Endothelial cell of umbilical vein (primary cell): ENCODE measurements at regions not wholly inside any gene's neighbourhood (a gene's known extent, or its start where the extent isn't known, plus 50 kb on each side); places are given as distances from the start of the nearest gene placed in this dataset.
A peak's percentile ranks its signal among the peaks of the same experiment; 100 is the strongest.

ENCODE experiments used
- BruUV-seq: library from RNA; stranded (reverse); fragments of 400-500 nt; replicated peaks from 2 replicates; lab custom pipeline; 2021; lab: Mats Ljungman, UMichigan
- CTCF ChIA-PET: fragments of 300-600, 350-600 bp; sonication (Branson Sonifier 250); formaldehyde crosslinking; loops from one replicate; lab custom pipeline; 2021; ENCODE audit warnings: antibody characterized with exemption, inconsistent platforms; lab: Charles Lee
- POLR2A ChIA-PET: fragments of 300-600, 350-600 bp; sonication (Branson Sonifier 250); formaldehyde crosslinking; loops from one replicate; lab custom pipeline; 2021; ENCODE audit warnings: antibody characterized with exemption, inconsistent platforms; lab: Charles Lee
- DNase-seq: peaks from one replicate; pipeline ENCODE4 v3.0.0-alpha.2; 2011; ENCODE audit warnings: low read depth, low spot score
- FAIRE-seq: peaks from 2 replicates; lab custom pipeline; 2011; peaks lifted over from hg19 to GRCh38; lab: Jason Lieb, UNC
- H2AFZ ChIP-seq: 2 replicates; pipeline ENCODE4 v1.6.0; 2012; ENCODE audit warnings: low read depth, low read length, control low read depth, inconsistent platforms
- H3K27ac ChIP-seq: 2 replicates; pipeline ENCODE4 v1.5.1; 2011; ENCODE audit warnings: low read depth, mild to moderate bottlenecking, control low read depth, low read length, moderate library complexity; ENCODE audit not compliant: insufficient read depth
- H3K27me3 ChIP-seq, 2 experiments: 2 replicates each; pipeline versions ENCODE4 v1.6.0 to v1.6.1; 2011; ENCODE audit warnings: low read length in 2 of 2, mixed read lengths in 1 of 2; ENCODE audit not compliant: control insufficient read depth in 2 of 2, insufficient read depth in 2 of 2
- H3K36me3 ChIP-seq, 2 experiments: 2 replicates in 1 of 2; 3 replicates in 1 of 2; pipeline ENCODE4 v1.5.1; 2011; ENCODE audit warnings: low read length in 2 of 2, mild to moderate bottlenecking in 1 of 2, moderate library complexity in 1 of 2; ENCODE audit not compliant: control insufficient read depth in 2 of 2, insufficient read depth in 2 of 2; ENCODE audit errors: extremely low read depth in 1 of 2
- H3K4me1 ChIP-seq: 3 replicates; pipeline ENCODE4 v1.5.1; 2011; ENCODE audit warnings: mild to moderate bottlenecking, low read length; ENCODE audit not compliant: control insufficient read depth, insufficient read depth; ENCODE audit errors: extremely low read depth
- H3K4me2 ChIP-seq: 2 replicates; pipeline ENCODE4 v1.6.1; 2011; ENCODE audit warnings: low read length, control low read depth, mixed read lengths; ENCODE audit not compliant: insufficient read depth
- H3K4me3 ChIP-seq, 3 experiments: fragments of 200-600 bp in 1 of 3; sonication (generic), shearing (Covaris generic) in 1 of 3; replicated peaks in 1 of 3; 2 replicates each; pipeline ENCODE4 v1.5.1; 2011 to 2016; ENCODE audit warnings: control low read depth in 3 of 3, low read length in 3 of 3, mild to moderate bottlenecking in 2 of 3, inconsistent platforms in 1 of 3, low read depth in 1 of 3, moderate library complexity in 1 of 3; ENCODE audit not compliant: insufficient read depth in 1 of 3
- H3K79me2 ChIP-seq: 2 replicates; pipeline ENCODE4 v1.6.0; 2012; ENCODE audit warnings: low read length, inconsistent platforms; ENCODE audit not compliant: control insufficient read depth, insufficient read depth
- H3K9ac ChIP-seq: replicated peaks from 2 replicates; pipeline ENCODE3; 2011; ENCODE audit warnings: low read length, control low read depth; ENCODE audit not compliant: insufficient read depth; ENCODE audit errors: extremely low read depth
- H3K9me1 ChIP-seq: replicated peaks from 3 replicates; pipeline ENCODE4 v1.6.0; 2011; ENCODE audit warnings: mild to moderate bottlenecking, low read length; ENCODE audit not compliant: control insufficient read depth, insufficient read depth; ENCODE audit errors: extremely low read depth
- H3K9me3 ChIP-seq: replicated peaks from 2 replicates; pipeline ENCODE4 v1.5.1; 2012; ENCODE audit warnings: low read length, inconsistent platforms; ENCODE audit not compliant: control insufficient read depth, insufficient read depth
- H4K20me1 ChIP-seq: replicated peaks from 2 replicates; pipeline ENCODE3; 2011; ENCODE audit warnings: mild to moderate bottlenecking, low read length; ENCODE audit not compliant: control insufficient read depth, insufficient read depth; ENCODE audit errors: extremely low read depth
- EZH2 ChIP-seq: IDR thresholded peaks from 2 replicates; pipeline ENCODE4 v1.6.1; 2012; ENCODE audit warnings: borderline replicate concordance, low read depth, mild to moderate bottlenecking, moderate library complexity, low read length, inconsistent platforms; ENCODE audit not compliant: severe bottlenecking
- FOS ChIP-seq: IDR thresholded peaks from 2 replicates; pipeline ENCODE4 v1.6.1; 2011; ENCODE audit warnings: mild to moderate bottlenecking, low read length, moderate library complexity, borderline replicate concordance; ENCODE audit not compliant: insufficient read depth
- GATA2 ChIP-seq: IDR thresholded peaks from 2 replicates; pipeline ENCODE4 v1.7.0; 2011; ENCODE audit warnings: low read depth, mild to moderate bottlenecking, moderate library complexity, mixed read lengths, low read length; ENCODE audit not compliant: insufficient read length, insufficient read depth
- JUN ChIP-seq: IDR thresholded peaks from 2 replicates; pipeline ENCODE4 v1.6.1; 2011; ENCODE audit warnings: borderline replicate concordance, low read depth; ENCODE audit not compliant: insufficient read length, insufficient read depth
- MYC ChIP-seq: IDR thresholded peaks from one replicate; pipeline ENCODE4 v1.6.1; 2011; ENCODE audit warnings: mild to moderate bottlenecking, low read depth, low read length
- POLR2A ChIP-seq: IDR thresholded peaks from 2 replicates; pipeline ENCODE4 v1.6.1; 2012; ENCODE audit warnings: low read depth, mild to moderate bottlenecking, control low read depth, low read length
- POLR2AphosphoS5 ChIP-seq: IDR thresholded peaks from 2 replicates; pipeline ENCODE4 v1.6.1; 2012; ENCODE audit warnings: low read depth, mild to moderate bottlenecking, control low read depth, low read length, moderate library complexity; ENCODE audit not compliant: insufficient read depth
- dilution Hi-C: fragments of 300-500 bp; cut with MboI; formaldehyde crosslinking; loops from one replicate; pipeline ENCODE4 v1.15.0; 2019; ENCODE audit warnings: low sequenced_read_pairs; ENCODE audit not compliant: extremely low pct_ligation_motif_present
- intact Hi-C: fragments of 100-400 bp; cut with micrococcal nuclease; formaldehyde crosslinking; loops from one replicate; pipeline ENCODE4 v1.10.0; 2022
- TF ChIP-seq, protein P1 (sequence below), 2 donors: IDR thresholded peaks; 1 replicate in 1 of 2; 2 replicates in 1 of 2; pipeline ENCODE4 v1.5.1; 2011; ENCODE audit warnings: low read length in 2 of 2, mild to moderate bottlenecking in 2 of 2, moderate library complexity in 2 of 2, control low read depth in 1 of 2, inconsistent platforms in 1 of 2, low read depth in 1 of 2; ENCODE audit not compliant: insufficient read depth in 1 of 2; ENCODE audit errors: extremely low read depth in 1 of 2
- TF ChIP-seq, protein P2 (sequence below): IDR thresholded peaks from 2 replicates; pipeline ENCODE4 v1.6.1; 2011; ENCODE audit not compliant: insufficient read depth, insufficient read length

DNA sequence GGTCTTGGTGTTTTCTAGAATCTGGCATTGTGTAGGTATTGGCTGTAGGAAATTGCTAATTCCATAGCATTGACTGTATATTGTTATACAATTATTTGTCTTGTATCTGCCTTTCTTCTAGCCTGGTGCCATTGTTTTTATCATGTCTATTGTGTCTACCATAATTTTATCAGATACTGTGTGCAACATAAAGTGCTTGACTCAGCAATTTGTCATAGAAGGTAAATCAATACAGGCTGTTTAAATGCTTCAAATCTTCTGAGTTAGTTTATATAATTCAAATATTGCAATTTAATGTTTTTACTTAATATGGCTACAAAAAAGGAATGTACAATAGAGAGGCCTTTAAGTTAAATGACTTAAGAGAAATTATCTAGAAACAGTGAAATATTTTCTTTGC is 263.3 kb upstream of the UGT8 start:
- Histone ChIP-seq H3K9me3 (no peaks in the 10 kb centered on the region), H3K27ac (no peak overlapping the region), H3K4me2 (no peak overlapping the region), H3K9me1 (no peaks in the 10 kb centered on the region), H2AFZ (no peak overlapping the region), H4K20me1 (no peaks in the 10 kb centered on the region), H3K9ac (no peak overlapping the region), H3K27me3 (no peaks in the 10 kb centered on the region), H3K36me3 (no peaks in the 10 kb centered on the region), H3K4me1 (no peaks in the 10 kb centered on the region), H3K79me2 (no peaks in the 10 kb centered on the region), H3K4me3 (no peak overlapping the region)
- no TSS peak for BruUV-seq
- TF ChIP-seq, protein P1, sequence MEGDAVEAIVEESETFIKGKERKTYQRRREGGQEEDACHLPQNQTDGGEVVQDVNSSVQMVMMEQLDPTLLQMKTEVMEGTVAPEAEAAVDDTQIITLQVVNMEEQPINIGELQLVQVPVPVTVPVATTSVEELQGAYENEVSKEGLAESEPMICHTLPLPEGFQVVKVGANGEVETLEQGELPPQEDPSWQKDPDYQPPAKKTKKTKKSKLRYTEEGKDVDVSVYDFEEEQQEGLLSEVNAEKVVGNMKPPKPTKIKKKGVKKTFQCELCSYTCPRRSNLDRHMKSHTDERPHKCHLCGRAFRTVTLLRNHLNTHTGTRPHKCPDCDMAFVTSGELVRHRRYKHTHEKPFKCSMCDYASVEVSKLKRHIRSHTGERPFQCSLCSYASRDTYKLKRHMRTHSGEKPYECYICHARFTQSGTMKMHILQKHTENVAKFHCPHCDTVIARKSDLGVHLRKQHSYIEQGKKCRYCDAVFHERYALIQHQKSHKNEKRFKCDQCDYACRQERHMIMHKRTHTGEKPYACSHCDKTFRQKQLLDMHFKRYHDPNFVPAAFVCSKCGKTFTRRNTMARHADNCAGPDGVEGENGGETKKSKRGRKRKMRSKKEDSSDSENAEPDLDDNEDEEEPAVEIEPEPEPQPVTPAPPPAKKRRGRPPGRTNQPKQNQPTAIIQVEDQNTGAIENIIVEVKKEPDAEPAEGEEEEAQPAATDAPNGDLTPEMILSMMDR (IDR thresholded peaks at IDR 0.05; ENCODE audit: extremely low read depth in 1 of 2, insufficient read depth in 1 of 2, low read depth in 1 of 2, low read length in 2 of 2) = no peak
- TF ChIP-seq FOS = peak; percentile 4
- intact Hi-C loops (no loop called here), dilution Hi-C loops (no loop called here)
- DNase-seq (no peak), FAIRE-seq (no peak)
- ChIA-PET CTCF (no interaction called here), POLR2A (no interaction called here)

DNA sequence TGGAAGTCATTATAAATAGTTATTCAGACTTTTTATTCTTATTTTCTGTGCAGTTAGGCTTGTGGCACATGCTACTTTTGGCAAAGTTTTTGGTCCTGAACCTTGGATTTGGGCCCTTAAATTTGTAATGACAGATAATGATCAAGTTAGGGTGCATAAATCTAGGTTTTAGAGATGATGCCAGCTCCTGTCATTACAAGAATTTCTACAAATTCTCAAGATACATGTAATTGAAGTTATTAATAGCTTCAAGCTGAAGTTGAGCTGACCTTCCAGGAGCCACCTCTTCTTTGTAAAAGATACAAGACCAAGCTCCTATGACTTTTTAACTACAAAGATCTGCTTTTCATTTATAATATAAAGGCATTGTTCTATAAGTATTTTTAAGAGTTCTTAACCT is 255.6 kb upstream of the UGT8 start:
- ChIA-PET CTCF (no interaction called here), POLR2A (no interaction called here)
- no peaks in the 10 kb centered on the region for H4K20me1 ChIP-seq
- no peak overlapping the region for H2AFZ ChIP-seq
- no peak overlapping the region for H3K4me2 ChIP-seq
- H3K79me2 ChIP-seq = no peaks in the 10 kb centered on the region
- BruUV-seq = no TSS peak
- H3K9ac ChIP-seq = no peak overlapping the region
- H3K27me3 ChIP-seq = no peaks in the 10 kb centered on the region
- DNase-seq (no peak), FAIRE-seq (no peak)
- TF ChIP-seq POLR2A (no peak), JUN (no peak), GATA2 (no peak), MYC (no peak), FOS (no peak), EZH2 (no peak), POLR2AphosphoS5 (no peak)
- TF ChIP-seq, protein P2, sequence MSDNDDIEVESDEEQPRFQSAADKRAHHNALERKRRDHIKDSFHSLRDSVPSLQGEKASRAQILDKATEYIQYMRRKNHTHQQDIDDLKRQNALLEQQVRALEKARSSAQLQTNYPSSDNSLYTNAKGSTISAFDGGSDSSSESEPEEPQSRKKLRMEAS = no peak
- TF ChIP-seq, protein P1 (IDR thresholded peaks at IDR 0.05; ENCODE audit: extremely low read depth in 1 of 2, insufficient read depth in 1 of 2, low read depth in 1 of 2, low read length in 2 of 2) = no peak
- H3K9me3 ChIP-seq = no peaks in the 10 kb centered on the region
- dilution Hi-C loops (no loop called here), intact Hi-C loops (no loop called here)
- H3K4me1 ChIP-seq = no peaks in the 10 kb centered on the region
- no peaks in the 10 kb centered on the region for H3K9me1 ChIP-seq
- no peaks in the 10 kb centered on the region for H3K36me3 ChIP-seq
- no peak overlapping the region for H3K27ac ChIP-seq
- no peak overlapping the region for H3K4me3 ChIP-seq
